22Rv1 (cell line): ENCODE measurements at regions not wholly inside any gene's neighbourhood (a gene's known extent, or its start where the extent isn't known, plus 50 kb on each side); places are given as distances from the start of the nearest gene placed in this dataset.

Experiments used
- CTCF ChIP-seq: fragments of 450-650 bp; IDR thresholded peaks from 2 replicates; pipeline ENCODE4 v1.5.1; 2017; ENCODE audit warnings: mild to moderate bottlenecking
- ZFX ChIP-seq: fragments of 450-650 bp; IDR thresholded peaks from 2 replicates; pipeline ENCODE4 v1.6.1; 2017; ENCODE audit warnings: antibody characterized with exemption, borderline replicate concordance

GRCh38 chr6:168886964-168887363 lies 366.7 kb downstream of the THBS2 start:
- no peak for TF ChIP-seq CTCF
- TF ChIP-seq ZFX, result no peak
